Rectal smooth muscle tissue (tissue), 1 donor: ENCODE measurements at regions not wholly inside any gene's neighbourhood (a gene's known extent, or its start where the extent isn't known, plus 50 kb on each side); places are given as distances from the start of the nearest gene placed in this dataset.

Source experiments
- H3K27ac ChIP-seq: one replicate; pipeline ENCODE4 v1.7.0; 2013; ENCODE audit warnings: low read depth, low read length, inconsistent platforms
- H3K27me3 ChIP-seq: one replicate; pipeline ENCODE4 v1.7.0; 2013; ENCODE audit warnings: low read length; ENCODE audit not compliant: control insufficient read depth, insufficient read depth
- H3K36me3 ChIP-seq: one replicate; pipeline ENCODE4 v1.7.0; 2013; ENCODE audit warnings: low read length; ENCODE audit not compliant: control insufficient read depth, insufficient read depth
- H3K4me1 ChIP-seq: one replicate; pipeline ENCODE4 v1.7.0; 2013; ENCODE audit warnings: low read length; ENCODE audit not compliant: control insufficient read depth, insufficient read depth
- H3K4me3 ChIP-seq: one replicate; pipeline ENCODE4 v1.7.0; 2013; ENCODE audit warnings: low read length
- H3K9ac ChIP-seq: one replicate; pipeline ENCODE4 v1.7.0; 2013; ENCODE audit warnings: low read length

DNA sequence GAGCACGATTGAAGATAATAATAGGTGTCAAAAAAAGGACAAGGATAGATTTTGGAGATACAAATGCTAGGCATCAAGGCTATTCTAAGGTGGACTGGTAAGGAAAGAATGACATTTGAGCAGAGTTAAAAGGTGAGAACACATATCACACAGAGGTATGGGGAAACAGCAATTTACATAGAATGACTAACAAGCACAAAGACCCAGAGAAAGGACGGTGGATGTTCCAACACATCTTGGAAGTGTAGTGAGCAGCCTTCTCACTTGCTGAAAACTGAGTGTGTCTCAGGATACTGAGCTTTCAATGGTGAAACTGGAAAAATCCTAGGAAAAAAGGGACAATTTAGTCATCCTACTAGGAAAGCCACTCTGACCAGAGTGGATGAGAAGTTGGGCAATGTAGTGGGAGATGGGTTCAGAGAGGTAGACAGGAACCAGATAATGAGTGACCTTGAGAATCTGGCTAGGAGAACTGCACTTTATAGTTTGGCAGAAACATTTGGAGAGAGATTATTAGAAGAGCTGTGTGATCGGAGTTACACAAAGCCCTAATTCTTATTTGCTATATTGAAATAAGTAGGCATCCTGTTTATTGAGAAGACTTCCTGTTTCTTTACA lies 706.0 kb downstream of the KCNA4 start:
- Histone ChIP-seq H3K27ac (no peak overlapping the region), H3K4me3 (no peak overlapping the region), H3K4me1 (no peaks in the 10 kb centered on the region), H3K36me3 (no peaks in the 10 kb centered on the region), H3K9ac (no peak overlapping the region), H3K27me3 (no peaks in the 10 kb centered on the region)

DNA sequence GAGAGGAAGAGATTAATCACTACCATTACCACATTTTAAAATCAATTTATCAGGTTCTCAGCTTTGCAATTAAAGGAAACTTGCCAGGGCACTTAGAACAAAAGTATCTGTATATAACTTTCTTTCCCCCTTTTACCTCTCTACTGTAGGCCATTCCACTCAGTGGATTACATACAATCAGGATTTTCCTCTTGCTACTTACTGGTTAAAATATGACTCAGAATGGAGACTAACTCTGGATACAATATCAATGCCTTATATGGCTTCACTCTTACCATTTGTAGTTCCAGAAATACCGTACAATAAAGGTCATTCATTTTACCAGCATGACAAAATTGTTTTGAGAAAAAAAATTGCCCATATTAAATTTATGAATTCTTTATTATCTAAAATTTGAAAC lies 706.8 kb downstream of the KCNA4 start:
- H3K4me3 ChIP-seq: no peak overlapping the region
- no peaks in the 10 kb centered on the region for H3K4me1 ChIP-seq
- no peak overlapping the region for H3K9ac ChIP-seq
- H3K36me3 ChIP-seq: no peaks in the 10 kb centered on the region
- no peak overlapping the region for H3K27ac ChIP-seq
- H3K27me3 ChIP-seq: no peaks in the 10 kb centered on the region

DNA sequence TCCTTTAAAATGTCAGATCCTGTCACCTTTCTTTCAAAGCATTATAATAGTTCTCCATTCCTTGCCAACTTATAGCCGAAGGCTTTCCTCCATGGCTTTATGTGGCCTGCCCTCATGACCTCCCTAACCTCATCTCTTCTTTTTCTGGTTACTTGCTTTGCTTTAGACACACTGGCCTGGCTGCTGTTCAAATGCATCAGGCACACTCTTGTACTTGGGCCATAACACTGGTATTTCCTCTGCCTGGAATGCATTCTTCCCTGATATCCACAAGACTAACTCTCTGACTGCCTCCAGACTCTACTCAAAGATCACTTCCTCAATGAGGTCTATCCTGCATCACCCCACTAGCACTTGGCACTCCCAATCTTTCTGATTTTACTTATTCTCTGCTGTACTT lies 710.3 kb downstream of the KCNA4 start:
- no peaks in the 10 kb centered on the region for H3K4me1 ChIP-seq
- no peaks in the 10 kb centered on the region for H3K27me3 ChIP-seq
- no peak overlapping the region for H3K27ac ChIP-seq
- no peak overlapping the region for H3K4me3 ChIP-seq
- no peaks in the 10 kb centered on the region for H3K36me3 ChIP-seq
- H3K9ac ChIP-seq: no peak overlapping the region

DNA sequence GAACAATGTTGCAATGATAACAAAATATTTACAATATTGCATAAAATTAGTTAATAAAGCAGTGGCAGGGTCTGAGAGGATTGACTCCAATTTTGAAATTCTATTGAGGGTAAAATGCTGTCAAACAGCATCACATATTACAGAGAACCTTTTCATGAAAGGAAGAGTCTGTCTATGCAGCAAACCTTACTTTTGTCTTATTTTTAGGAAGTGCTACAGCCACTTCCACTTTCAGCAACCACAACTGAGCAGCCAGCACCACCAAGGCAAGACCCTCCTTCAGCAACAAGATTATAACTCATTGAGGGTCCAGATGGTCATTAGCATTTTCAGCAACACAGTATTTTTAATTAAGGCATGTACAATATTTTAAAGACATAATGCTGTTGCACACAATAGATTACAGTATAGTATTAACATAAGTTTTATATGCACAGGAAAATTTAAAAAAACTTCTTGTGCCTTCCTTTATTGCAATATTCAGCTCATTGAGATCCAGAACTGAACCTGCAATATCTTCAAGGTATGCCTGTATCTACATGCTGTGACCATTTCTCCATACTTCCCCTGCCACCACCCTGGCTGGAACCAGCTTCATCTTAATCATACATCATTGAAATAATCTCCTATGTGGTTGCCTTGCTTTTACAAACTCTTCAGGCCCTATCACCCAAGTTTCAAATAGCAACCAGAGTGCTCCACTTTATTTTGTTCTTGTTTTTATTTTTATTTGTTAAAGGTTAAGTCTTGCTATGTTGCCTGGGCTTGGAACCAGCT lies 711.2 kb downstream of the KCNA4 start:
- Histone ChIP-seq H3K9ac (no peak overlapping the region), H3K4me3 (no peak overlapping the region), H3K36me3 (no peaks in the 10 kb centered on the region), H3K4me1 (no peaks in the 10 kb centered on the region), H3K27ac (no peak overlapping the region), H3K27me3 (no peaks in the 10 kb centered on the region)

DNA sequence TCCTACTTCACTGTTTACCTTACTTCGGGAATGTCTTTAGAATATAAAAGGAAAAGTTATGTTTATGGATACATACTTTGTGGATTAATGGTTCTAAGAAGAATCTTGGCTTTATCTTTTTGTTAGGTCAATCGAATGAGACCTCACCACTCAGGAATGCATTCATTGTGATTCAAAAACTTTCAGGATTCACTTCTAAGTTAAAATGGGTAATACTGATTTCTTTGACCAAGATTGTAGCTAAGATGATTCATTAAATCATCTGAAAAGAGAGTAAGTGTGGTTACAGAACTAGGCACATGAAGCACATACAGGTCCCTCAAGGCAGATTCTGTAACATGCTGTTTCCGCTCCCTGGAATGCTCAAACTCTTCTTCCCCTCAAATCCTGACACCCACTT lies 716.4 kb downstream of the KCNA4 start:
- no peak overlapping the region for H3K9ac ChIP-seq
- H3K4me1 ChIP-seq: no peaks in the 10 kb centered on the region
- no peaks in the 10 kb centered on the region for H3K36me3 ChIP-seq
- no peaks in the 10 kb centered on the region for H3K27me3 ChIP-seq
- no peak overlapping the region for H3K4me3 ChIP-seq
- H3K27ac ChIP-seq: no peak overlapping the region

DNA sequence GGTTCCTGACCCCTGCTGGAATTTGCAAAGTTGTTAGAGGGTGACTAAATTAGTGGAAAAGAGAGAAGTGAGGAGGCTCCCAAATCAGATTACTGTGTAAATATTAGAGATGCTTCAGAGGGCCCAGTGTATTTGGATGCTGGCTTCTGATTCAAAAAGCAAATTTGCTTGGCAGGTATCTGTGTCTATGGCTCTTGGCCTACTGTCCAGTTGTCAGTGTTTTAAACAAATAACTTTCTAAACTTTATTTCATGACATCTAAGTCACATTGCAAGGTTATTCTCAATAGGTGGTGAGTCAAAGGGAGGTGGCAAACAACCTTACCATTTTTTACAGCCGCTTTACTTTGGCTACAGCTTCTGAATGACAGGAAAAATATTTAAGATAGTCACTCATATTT lies 720.1 kb downstream of the KCNA4 start:
- no peaks in the 10 kb centered on the region for H3K36me3 ChIP-seq
- no peak overlapping the region for H3K4me3 ChIP-seq
- H3K27ac ChIP-seq: no peak overlapping the region
- no peak overlapping the region for H3K9ac ChIP-seq
- H3K27me3 ChIP-seq: no peaks in the 10 kb centered on the region
- H3K4me1 ChIP-seq: no peaks in the 10 kb centered on the region

DNA sequence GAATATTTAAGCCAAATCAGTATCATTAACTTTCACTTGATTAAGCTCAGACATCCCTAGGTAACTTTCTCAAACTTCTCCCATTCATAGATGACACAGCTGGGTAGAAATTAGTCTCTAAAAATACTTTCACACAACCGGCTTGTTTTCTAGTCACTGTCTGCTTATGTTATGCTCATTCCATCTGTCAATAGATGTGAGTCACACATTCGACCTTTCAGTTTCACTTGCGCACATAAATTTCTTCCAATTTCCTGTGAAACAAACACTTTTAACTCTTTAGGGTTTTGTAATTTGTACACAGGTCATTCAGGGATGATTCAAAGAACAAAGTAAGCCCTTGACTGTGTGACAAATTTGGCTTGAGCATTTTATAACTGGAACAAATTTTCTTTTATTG lies 723.0 kb downstream of the KCNA4 start:
- Histone ChIP-seq H3K27me3 (no peaks in the 10 kb centered on the region), H3K4me1 (no peaks in the 10 kb centered on the region), H3K27ac (no peak overlapping the region), H3K4me3 (no peak overlapping the region), H3K36me3 (no peaks in the 10 kb centered on the region), H3K9ac (no peak overlapping the region)

DNA sequence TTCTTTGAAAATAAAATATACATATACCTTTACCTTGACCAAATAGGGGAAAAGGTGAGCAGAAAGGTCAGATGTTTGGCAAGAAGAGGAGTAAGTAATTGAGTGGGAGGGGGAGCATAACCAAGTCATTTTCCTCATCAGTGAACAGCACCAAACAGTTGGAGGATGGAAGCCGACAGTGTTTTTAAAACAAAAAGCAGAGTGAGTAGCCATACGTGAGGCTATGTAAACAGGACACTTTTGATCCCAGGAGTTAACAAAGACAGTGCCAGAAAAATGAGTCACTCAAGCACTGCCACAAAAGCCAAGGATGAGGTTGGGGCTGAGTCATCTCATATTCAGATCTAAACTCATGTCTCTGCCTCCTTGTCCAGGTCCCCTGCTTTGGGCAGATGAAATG lies 734.7 kb downstream of the KCNA4 start:
- no peak overlapping the region for H3K27ac ChIP-seq
- no peaks in the 10 kb centered on the region for H3K27me3 ChIP-seq
- H3K9ac ChIP-seq: no peak overlapping the region
- H3K4me3 ChIP-seq: no peak overlapping the region
- no peaks in the 10 kb centered on the region for H3K4me1 ChIP-seq
- no peaks in the 10 kb centered on the region for H3K36me3 ChIP-seq

DNA sequence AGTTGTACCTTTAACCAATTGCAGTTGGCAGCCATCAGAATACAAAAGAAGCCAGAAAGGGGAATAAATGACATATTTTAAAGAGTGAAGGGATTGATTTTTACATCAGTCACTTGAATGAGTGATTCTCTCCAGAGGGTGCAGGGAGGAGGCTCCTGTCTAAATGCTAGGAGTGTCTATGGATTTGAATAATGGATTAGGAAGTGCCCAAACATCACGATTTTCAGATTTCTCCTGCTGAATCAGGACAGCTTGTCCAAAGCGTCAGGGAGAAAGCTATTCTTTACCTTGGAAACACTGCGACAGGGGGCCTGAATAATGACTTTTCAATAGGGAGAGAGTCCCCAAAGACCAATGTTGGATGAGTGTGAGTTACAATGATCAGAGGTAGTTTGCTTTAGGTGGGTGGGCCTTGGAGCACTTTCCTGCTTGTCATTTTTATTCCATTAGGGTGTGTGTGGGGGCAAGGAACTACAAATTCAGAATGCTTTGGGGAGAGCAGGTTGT lies 735.5 kb downstream of the KCNA4 start:
- Histone ChIP-seq H3K36me3 (no peaks in the 10 kb centered on the region), H3K4me1 (no peaks in the 10 kb centered on the region), H3K27me3 (no peaks in the 10 kb centered on the region), H3K27ac (no peak overlapping the region), H3K4me3 (no peak overlapping the region), H3K9ac (no peak overlapping the region)

DNA sequence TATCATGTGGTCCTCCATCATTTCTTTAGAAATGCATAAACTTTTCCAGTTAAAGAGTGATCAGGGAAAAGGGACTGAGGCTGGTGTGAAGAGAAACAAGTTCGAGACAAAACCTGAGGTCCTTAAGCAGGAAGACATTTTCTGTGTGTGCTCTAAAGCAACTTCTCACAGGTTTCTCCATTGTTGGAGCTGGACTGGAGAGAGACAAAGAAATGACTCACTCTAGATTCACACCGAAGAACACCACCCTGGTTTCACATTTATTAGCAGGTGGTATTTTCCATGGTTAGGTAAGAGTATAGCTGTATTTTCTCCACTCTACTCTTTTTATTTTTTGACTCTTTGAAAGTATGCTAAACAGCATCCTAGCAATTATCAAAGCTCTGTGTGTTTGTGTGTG lies 736.4 kb downstream of the KCNA4 start:
- no peaks in the 10 kb centered on the region for H3K36me3 ChIP-seq
- H3K27ac ChIP-seq: no peak overlapping the region
- no peaks in the 10 kb centered on the region for H3K27me3 ChIP-seq
- H3K4me1 ChIP-seq: no peaks in the 10 kb centered on the region
- no peak overlapping the region for H3K9ac ChIP-seq
- no peak overlapping the region for H3K4me3 ChIP-seq

DNA sequence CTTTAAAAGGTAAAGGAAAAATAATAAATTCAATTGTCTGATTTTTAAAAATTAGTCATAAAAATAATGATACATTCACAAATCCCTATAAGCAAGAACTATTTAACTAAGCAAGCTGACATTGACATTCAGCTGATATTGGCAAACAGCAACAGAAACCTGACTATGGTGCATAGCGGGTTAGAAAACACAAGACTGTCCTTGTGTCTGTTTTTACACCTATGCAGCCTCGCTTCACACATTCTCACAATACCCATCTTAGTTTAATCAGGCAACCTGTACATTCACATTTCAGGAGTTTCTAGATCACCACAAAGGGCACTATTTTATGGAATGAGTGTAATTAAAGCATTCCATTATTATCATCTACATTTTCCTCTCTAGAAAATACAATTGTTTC lies 737.1 kb downstream of the KCNA4 start:
- Histone ChIP-seq H3K36me3 (no peaks in the 10 kb centered on the region), H3K4me1 (no peaks in the 10 kb centered on the region), H3K27me3 (no peaks in the 10 kb centered on the region), H3K27ac (no peak overlapping the region), H3K9ac (no peak overlapping the region), H3K4me3 (no peak overlapping the region)

DNA sequence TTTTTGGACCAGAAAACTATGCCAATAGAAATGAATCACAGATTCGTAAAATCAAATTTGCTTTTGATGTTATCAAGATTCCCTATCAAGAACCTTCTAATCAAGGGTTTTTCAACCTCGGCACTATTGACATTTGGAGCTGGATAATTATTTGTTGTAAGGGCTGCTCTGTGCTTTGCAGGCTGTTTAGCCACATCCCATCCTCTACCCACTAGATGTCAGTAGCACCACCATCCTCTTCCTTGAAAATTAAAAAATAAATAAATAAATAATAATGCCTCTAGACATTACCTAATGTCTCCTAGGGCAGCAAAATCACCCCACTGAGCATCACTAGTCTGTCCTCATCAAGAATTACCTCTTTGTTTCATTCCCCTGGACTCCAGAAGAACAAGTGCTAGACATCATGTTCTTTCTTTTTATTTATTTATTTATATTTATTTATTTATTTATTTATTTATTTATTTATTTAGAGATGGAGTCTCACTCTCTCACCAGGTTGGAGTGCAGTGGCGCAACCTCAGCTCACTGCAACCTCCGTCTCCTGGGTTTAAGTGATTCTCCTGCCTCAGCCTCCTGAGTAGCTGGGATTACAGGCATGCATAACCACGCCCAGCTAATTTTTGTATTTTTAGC lies 744.7 kb downstream of the KCNA4 start:
- Histone ChIP-seq H3K27ac (no peak overlapping the region), H3K4me1 (no peaks in the 10 kb centered on the region), H3K4me3 (no peak overlapping the region), H3K36me3 (no peaks in the 10 kb centered on the region), H3K27me3 (no peaks in the 10 kb centered on the region), H3K9ac (no peak overlapping the region)
